Glutamatergic neuron (in vitro differentiated cells): ENCODE measurements at regions not wholly inside any gene's neighbourhood (a gene's known extent, or its start where the extent isn't known, plus 50 kb on each side); places are given as distances from the start of the nearest gene placed in this dataset.

Source experiments
- DNase-seq: peaks from one replicate; pipeline ENCODE4 v3.0.0; 2022
- H3K27ac Mint-ChIP-seq: one replicate; pipeline ENCODE4 v1.8.0; 2020; ENCODE audit warnings: mild to moderate bottlenecking, mixed read lengths, inconsistent platforms; ENCODE audit not compliant: unreplicated experiment
- H3K27me3 Mint-ChIP-seq: one replicate; pipeline ENCODE4 v1.8.0; 2020; ENCODE audit warnings: mild to moderate bottlenecking, moderate library complexity, mixed read lengths, inconsistent platforms; ENCODE audit not compliant: unreplicated experiment
- H3K36me3 Mint-ChIP-seq: one replicate; pipeline ENCODE4 v1.8.0; 2020; ENCODE audit warnings: mild to moderate bottlenecking, mixed read lengths, inconsistent platforms; ENCODE audit not compliant: unreplicated experiment
- H3K4me1 Mint-ChIP-seq: one replicate; pipeline ENCODE4 v1.8.0; 2020; ENCODE audit warnings: mild to moderate bottlenecking, low read depth, mixed read lengths, inconsistent platforms; ENCODE audit not compliant: unreplicated experiment
- H3K4me3 Mint-ChIP-seq: one replicate; pipeline ENCODE4 v1.8.0; 2020; ENCODE audit warnings: mild to moderate bottlenecking, mixed read lengths, inconsistent platforms; ENCODE audit not compliant: unreplicated experiment
- H3K9me3 Mint-ChIP-seq: one replicate; pipeline ENCODE4 v1.8.0; 2020; ENCODE audit warnings: mild to moderate bottlenecking, moderate library complexity, mixed read lengths, inconsistent platforms; ENCODE audit not compliant: unreplicated experiment
- TF ChIP-seq, protein P1 (sequence below): fragments of 200-600 bp; sonication (generic); IDR thresholded peaks from one replicate; pipeline ENCODE4 v1.5.0; 2021; ENCODE audit not compliant: partially characterized antibody, unreplicated experiment

DNA sequence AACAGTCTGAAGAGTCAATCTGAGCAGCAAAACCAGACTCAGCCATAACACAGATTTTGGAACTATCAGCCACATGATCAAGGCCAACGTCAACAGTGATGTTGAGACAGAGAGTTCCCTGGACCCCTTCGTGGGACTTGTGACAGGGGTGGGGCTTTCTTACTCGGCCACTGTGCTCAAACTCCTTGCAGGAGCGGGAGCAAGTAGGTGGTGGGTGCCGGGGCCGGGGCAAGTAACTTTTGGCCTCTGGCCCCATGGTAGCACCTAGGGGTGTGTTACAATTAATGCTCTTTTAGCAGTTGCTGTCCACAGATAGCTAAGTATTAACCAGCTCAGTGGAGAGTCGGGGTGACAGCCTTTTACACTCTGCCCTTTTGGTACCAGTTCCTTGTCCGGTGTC lies 384.4 kb downstream of the NUAK1 start:
- Mint-ChIP-seq H3K27ac (no peak overlapping the region), H3K27me3 (peaks cover 2% of the 10 kb centered on the region), H3K9me3 (peaks cover 2% of the 10 kb centered on the region), H3K4me3 (no peak overlapping the region), H3K4me1 (no peaks in the 10 kb centered on the region), H3K36me3 (no peaks in the 10 kb centered on the region)
- TF ChIP-seq, protein P1, sequence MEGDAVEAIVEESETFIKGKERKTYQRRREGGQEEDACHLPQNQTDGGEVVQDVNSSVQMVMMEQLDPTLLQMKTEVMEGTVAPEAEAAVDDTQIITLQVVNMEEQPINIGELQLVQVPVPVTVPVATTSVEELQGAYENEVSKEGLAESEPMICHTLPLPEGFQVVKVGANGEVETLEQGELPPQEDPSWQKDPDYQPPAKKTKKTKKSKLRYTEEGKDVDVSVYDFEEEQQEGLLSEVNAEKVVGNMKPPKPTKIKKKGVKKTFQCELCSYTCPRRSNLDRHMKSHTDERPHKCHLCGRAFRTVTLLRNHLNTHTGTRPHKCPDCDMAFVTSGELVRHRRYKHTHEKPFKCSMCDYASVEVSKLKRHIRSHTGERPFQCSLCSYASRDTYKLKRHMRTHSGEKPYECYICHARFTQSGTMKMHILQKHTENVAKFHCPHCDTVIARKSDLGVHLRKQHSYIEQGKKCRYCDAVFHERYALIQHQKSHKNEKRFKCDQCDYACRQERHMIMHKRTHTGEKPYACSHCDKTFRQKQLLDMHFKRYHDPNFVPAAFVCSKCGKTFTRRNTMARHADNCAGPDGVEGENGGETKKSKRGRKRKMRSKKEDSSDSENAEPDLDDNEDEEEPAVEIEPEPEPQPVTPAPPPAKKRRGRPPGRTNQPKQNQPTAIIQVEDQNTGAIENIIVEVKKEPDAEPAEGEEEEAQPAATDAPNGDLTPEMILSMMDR: no peak
- no peak for DNase-seq

DNA sequence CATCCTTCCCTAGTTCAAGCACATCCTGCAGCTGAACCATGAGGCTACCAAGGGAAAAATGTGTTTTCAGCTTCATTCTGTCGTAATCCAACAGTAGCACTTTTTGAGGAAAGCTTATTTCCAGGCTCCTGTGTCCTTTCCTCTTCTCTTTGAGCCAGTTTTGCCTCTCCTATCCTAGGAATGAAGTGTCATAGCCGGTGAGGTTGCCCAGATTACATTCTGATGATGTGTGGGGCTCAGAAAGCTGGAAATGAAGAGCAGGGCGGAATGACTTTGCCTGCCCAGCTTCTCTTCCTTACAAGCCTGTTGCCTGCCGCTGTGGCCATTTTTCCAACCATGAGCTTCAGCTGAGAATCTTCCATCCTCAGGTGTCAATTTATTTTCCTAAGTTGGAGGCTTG lies 381.8 kb downstream of the NUAK1 start:
- H3K27ac Mint-ChIP-seq: no peak overlapping the region

DNA sequence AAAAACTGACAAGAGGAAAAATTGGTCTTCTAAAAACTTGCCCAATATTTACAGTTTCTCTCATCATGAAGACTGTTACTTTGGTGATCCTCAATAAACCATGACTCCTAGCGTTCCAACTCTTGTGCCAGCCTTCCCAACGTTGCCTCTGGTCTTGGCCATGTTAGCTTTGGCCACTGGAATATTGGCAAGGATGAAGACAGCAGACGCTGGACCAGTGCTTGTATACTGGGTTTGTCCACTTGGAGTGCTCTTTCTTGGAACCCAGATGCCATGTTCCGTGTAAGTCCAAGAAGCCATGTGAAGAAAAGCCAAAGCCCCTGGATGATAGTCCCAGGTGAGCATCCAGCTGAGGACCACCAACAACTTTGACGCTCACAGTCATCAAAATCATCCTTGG lies 379.6 kb downstream of the NUAK1 start:
- Mint-ChIP-seq H3K4me3 (no peak overlapping the region), H3K27me3 (peaks cover 2% of the 10 kb centered on the region), H3K27ac (no peak overlapping the region), H3K9me3 (no peaks in the 10 kb centered on the region), H3K4me1 (no peaks in the 10 kb centered on the region), H3K36me3 (no peaks in the 10 kb centered on the region)
- DNase-seq: no peak
- TF ChIP-seq, protein P1: no peak

More for the DNA sequence above, 381.8 kb downstream of the NUAK1 start:
- DNase-seq: no peak
- TF ChIP-seq, protein P1: no peak
- H3K36me3 Mint-ChIP-seq: no peaks in the 10 kb centered on the region
- H3K27me3 Mint-ChIP-seq: peaks cover 2% of the 10 kb centered on the region
- no peak overlapping the region for H3K4me3 Mint-ChIP-seq
- no peaks in the 10 kb centered on the region for H3K4me1 Mint-ChIP-seq
- peaks cover 2% of the 10 kb centered on the region for H3K9me3 Mint-ChIP-seq

DNA sequence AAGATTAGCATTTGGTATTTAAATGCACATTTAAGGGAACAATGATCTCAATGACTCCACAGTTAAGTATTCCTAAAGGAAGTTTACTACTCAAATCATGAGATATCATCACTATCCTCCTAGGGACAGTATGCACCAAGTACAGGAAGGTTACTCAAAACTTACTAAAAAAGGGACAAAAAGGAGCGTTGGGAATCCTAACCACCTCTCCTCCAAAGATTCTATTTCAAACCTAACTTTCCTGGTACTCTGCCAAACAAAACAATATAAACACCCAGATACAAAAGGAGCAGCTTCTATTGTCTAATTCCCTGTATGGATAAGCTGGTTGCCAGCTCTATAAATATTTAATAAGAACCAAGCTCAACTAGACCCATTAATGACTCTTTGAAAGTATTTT lies 377.7 kb downstream of the NUAK1 start:
- TF ChIP-seq, protein P1: no peak
- Mint-ChIP-seq H3K4me3 (no peak overlapping the region), H3K36me3 (no peaks in the 10 kb centered on the region), H3K4me1 (no peaks in the 10 kb centered on the region), H3K27me3 (peaks cover 3% of the 10 kb centered on the region), H3K27ac (no peak overlapping the region), H3K9me3 (no peaks in the 10 kb centered on the region)
- DNase-seq: no peak

DNA sequence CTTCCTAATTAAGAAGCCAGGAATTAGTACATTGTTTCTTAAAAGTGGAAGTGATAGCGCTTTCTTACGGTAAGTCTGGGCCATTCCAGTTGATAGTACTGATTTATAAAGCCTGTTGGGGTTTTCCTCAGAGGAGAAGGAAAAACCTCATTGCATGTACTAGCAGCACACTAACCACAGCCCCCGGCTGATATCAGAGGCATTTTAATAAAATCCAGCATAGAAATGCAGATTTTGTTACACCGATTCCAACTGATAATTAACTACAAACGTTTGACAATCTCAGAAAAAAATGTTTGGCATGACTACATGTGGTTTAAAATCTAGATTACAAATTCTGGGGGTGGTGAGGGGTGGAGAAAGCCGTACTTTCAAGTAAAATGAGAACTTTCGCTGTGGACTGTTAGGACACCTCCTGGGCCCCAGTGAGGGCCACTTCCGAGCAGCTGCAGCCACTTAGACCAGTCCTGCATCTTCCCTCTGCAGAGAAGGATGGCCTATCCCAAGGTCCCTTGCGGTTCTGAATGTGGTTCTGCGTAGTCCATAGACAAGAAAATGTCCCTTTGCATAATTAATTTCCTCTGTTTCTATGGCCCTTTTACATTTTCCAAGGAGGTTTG lies 374.4 kb downstream of the NUAK1 start:
- TF ChIP-seq, protein P1: no peak
- H3K9me3 Mint-ChIP-seq: no peaks in the 10 kb centered on the region
- peaks cover 2% of the 10 kb centered on the region for H3K27me3 Mint-ChIP-seq
- H3K4me1 Mint-ChIP-seq: no peaks in the 10 kb centered on the region
- no peak overlapping the region for H3K4me3 Mint-ChIP-seq
- H3K27ac Mint-ChIP-seq: no peak overlapping the region
- no peak for DNase-seq
- no peaks in the 10 kb centered on the region for H3K36me3 Mint-ChIP-seq
